Muscle layer of duodenum (tissue), 2 donors: ENCODE measurements at regions not wholly inside any gene's neighbourhood (a gene's known extent, or its start where the extent isn't known, plus 50 kb on each side); places are given as distances from the start of the nearest gene placed in this dataset.

Experiments
- H3K27ac ChIP-seq: one replicate; pipeline ENCODE4 v1.7.0; 2013; ENCODE audit warnings: mild to moderate bottlenecking, low read length
- H3K27me3 ChIP-seq: one replicate; pipeline ENCODE4 v1.7.0; 2013; ENCODE audit warnings: low read depth, mild to moderate bottlenecking, control low read depth, low read length
- H3K36me3 ChIP-seq, 2 donors: one replicate each; pipeline ENCODE4 v1.7.0; 2013; ENCODE audit warnings: low read length in 2 of 2, control low read depth in 1 of 2, mild to moderate bottlenecking in 1 of 2; ENCODE audit not compliant: insufficient read depth in 2 of 2, control insufficient read depth in 1 of 2
- H3K4me1 ChIP-seq, 2 donors: one replicate each; pipeline ENCODE4 v1.7.0; 2013; ENCODE audit warnings: low read length in 2 of 2, mild to moderate bottlenecking in 2 of 2, control low read depth in 1 of 2, moderate library complexity in 1 of 2; ENCODE audit not compliant: insufficient read depth in 2 of 2, control insufficient read depth in 1 of 2
- H3K4me3 ChIP-seq, 2 donors: one replicate each; pipeline ENCODE4 v1.7.0; 2013; ENCODE audit warnings: low read length in 2 of 2, low read depth in 1 of 2, mild to moderate bottlenecking in 1 of 2
- H3K9me3 ChIP-seq, 2 donors: one replicate each; pipeline ENCODE4 v1.7.0; 2013; ENCODE audit warnings: low read length in 2 of 2, control low read depth in 1 of 2, mild to moderate bottlenecking in 1 of 2; ENCODE audit not compliant: control insufficient read depth in 1 of 2
- donor health status: healthy.

- Histone ChIP-seq H3K27ac (no peak overlapping the region), H3K4me3 (no peak overlapping the region), H3K27me3 (no peaks in the 10 kb centered on the region), H3K4me1 (no peaks in the 10 kb centered on the region), H3K36me3 (no peaks in the 10 kb centered on the region), H3K9me3 (peaks cover 6 to 9% of the 10 kb centered on the region in 2 donors)
These were observed 153.0 kb upstream of the FAT3 start for GRCh38 chr11:92071660-92072059.

GRCh38 chr11:92070026-92070889 lies 154.4 kb upstream of the FAT3 start:
- no peaks in the 10 kb centered on the region for H3K27me3 ChIP-seq
- H3K4me1 ChIP-seq = no peaks in the 10 kb centered on the region
- H3K27ac ChIP-seq = no peak overlapping the region
- no peaks in the 10 kb centered on the region for H3K36me3 ChIP-seq
- H3K4me3 ChIP-seq = no peak overlapping the region
- peaks cover 6 to 9% of the 10 kb centered on the region in 2 donors for H3K9me3 ChIP-seq

GRCh38 chr11:92067016-92067415 lies 157.6 kb upstream of the FAT3 start:
- H3K27ac ChIP-seq = no peak overlapping the region
- H3K4me1 ChIP-seq = no peaks in the 10 kb centered on the region
- H3K9me3 ChIP-seq = peaks cover 6 to 9% of the 10 kb centered on the region in 2 donors
- H3K27me3 ChIP-seq = no peaks in the 10 kb centered on the region
- H3K36me3 ChIP-seq = no peaks in the 10 kb centered on the region
- no peak overlapping the region for H3K4me3 ChIP-seq

DNA sequence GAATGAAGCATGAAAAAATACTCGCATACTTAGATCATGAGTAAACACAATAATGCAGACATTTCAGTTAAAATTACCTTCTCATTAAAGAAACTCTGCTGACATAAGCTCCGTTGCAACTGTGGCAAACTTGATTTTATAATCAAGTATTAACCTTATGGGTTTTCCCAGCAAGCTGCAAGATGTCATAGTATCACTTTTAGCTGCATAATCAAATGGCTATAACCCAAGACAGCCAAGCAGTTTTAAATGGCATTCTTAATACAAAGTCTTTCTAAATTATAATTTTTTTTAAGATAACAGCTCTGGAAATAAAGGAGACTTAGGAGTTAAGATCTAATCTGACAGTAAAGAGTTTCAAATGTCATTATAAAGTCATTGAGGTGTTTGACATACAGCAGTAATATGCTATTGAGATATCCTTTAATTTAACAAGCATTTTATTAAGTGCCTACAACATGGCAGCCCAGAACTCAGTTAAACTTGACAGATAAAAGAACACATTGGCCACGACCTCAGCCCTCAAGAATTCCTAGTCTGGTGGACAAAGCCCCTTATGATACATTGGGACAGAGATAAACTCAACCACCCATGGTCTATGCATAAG lies 163.1 kb upstream of the FAT3 start:
- Histone ChIP-seq H3K4me3 (no peak overlapping the region), H3K36me3 (no peaks in the 10 kb centered on the region), H3K27ac (no peak overlapping the region), H3K4me1 (no peaks in the 10 kb centered on the region), H3K9me3 (no peaks in the 10 kb centered on the region), H3K27me3 (no peaks in the 10 kb centered on the region)

- Histone ChIP-seq H3K4me1 (no peaks in the 10 kb centered on the region), H3K9me3 (no peaks in the 10 kb centered on the region), H3K27ac (no peak overlapping the region), H3K36me3 (no peaks in the 10 kb centered on the region), H3K4me3 (no peak overlapping the region), H3K27me3 (no peaks in the 10 kb centered on the region)
These were observed 166.7 kb upstream of the FAT3 start for GRCh38 chr11:92057849-92058442.

GRCh38 chr11:92053216-92053615 lies 171.4 kb upstream of the FAT3 start:
- Histone ChIP-seq H3K27ac (no peak overlapping the region), H3K4me3 (no peak overlapping the region), H3K9me3 (no peaks in the 10 kb centered on the region), H3K4me1 (no peaks in the 10 kb centered on the region), H3K27me3 (no peaks in the 10 kb centered on the region), H3K36me3 (no peaks in the 10 kb centered on the region)

GRCh38 chr11:92050305-92050704 lies 174.3 kb upstream of the FAT3 start:
- Histone ChIP-seq H3K36me3 (no peaks in the 10 kb centered on the region), H3K4me3 (no peak overlapping the region), H3K27me3 (no peaks in the 10 kb centered on the region), H3K27ac (no peak overlapping the region), H3K4me1 (no peaks in the 10 kb centered on the region), H3K9me3 (no peaks in the 10 kb centered on the region)

GRCh38 chr11:92048415-92048814 lies 176.2 kb upstream of the FAT3 start:
- Histone ChIP-seq H3K9me3 (no peaks in the 10 kb centered on the region), H3K27ac (no peak overlapping the region), H3K4me3 (no peak overlapping the region)

GRCh38 chr11:92046103-92046502 lies 178.5 kb upstream of the FAT3 start:
- Histone ChIP-seq H3K4me1 (no peaks in the 10 kb centered on the region), H3K4me3 (no peak overlapping the region), H3K9me3 (no peaks in the 10 kb centered on the region), H3K36me3 (no peaks in the 10 kb centered on the region), H3K27ac (no peak overlapping the region), H3K27me3 (no peaks in the 10 kb centered on the region)

More at GRCh38 chr11:92048415-92048814, 176.2 kb upstream of the FAT3 start:
- H3K36me3 ChIP-seq = no peaks in the 10 kb centered on the region
- H3K27me3 ChIP-seq = no peaks in the 10 kb centered on the region
- H3K4me1 ChIP-seq = no peaks in the 10 kb centered on the region

DNA sequence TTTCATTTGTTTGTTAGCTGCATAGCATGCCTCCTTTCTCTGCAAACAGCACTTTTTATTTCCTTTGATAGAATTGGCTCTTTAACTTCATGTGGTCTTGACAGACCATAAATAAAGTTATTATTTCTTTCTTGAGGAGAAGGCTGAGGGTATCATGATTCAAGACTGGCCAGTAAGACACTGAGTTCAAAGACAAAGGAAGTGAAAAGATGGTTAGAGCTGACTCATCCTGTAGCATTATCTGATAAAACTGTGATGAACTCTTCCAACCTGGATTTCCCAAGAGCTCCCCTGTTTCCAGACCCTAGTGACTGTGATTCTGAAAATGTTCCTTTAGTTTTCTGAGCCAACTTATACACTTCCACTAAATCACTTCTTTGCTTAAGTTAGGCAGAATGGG lies 179.3 kb upstream of the FAT3 start:
- Histone ChIP-seq H3K4me3 (no peak overlapping the region), H3K27ac (no peak overlapping the region), H3K9me3 (no peaks in the 10 kb centered on the region), H3K36me3 (no peaks in the 10 kb centered on the region), H3K4me1 (no peaks in the 10 kb centered on the region), H3K27me3 (no peaks in the 10 kb centered on the region)

- Histone ChIP-seq H3K36me3 (no peaks in the 10 kb centered on the region), H3K4me3 (no peak overlapping the region), H3K4me1 (no peaks in the 10 kb centered on the region), H3K27ac (no peak overlapping the region), H3K9me3 (no peaks in the 10 kb centered on the region), H3K27me3 (no peaks in the 10 kb centered on the region)
These were observed 189.1 kb upstream of the FAT3 start for GRCh38 chr11:92035488-92035887.
